IPS-18c (cell line): ENCODE measurements at regions not wholly inside any gene's neighbourhood (a gene's known extent, or its start where the extent isn't known, plus 50 kb on each side); places are given as distances from the start of the nearest gene placed in this dataset.

Source experiments
- H3K4me3 ChIP-seq: 2 replicates; pipeline ENCODE4 v1.7.0; 2013; ENCODE audit warnings: low read depth, mild to moderate bottlenecking, low read length, moderate library complexity; ENCODE audit not compliant: insufficient read depth
- H3K9me3 ChIP-seq: one replicate; pipeline ENCODE4 v1.6.1; 2013; ENCODE audit warnings: mild to moderate bottlenecking, low read length, moderate library complexity; ENCODE audit not compliant: control insufficient read depth, insufficient read depth

DNA sequence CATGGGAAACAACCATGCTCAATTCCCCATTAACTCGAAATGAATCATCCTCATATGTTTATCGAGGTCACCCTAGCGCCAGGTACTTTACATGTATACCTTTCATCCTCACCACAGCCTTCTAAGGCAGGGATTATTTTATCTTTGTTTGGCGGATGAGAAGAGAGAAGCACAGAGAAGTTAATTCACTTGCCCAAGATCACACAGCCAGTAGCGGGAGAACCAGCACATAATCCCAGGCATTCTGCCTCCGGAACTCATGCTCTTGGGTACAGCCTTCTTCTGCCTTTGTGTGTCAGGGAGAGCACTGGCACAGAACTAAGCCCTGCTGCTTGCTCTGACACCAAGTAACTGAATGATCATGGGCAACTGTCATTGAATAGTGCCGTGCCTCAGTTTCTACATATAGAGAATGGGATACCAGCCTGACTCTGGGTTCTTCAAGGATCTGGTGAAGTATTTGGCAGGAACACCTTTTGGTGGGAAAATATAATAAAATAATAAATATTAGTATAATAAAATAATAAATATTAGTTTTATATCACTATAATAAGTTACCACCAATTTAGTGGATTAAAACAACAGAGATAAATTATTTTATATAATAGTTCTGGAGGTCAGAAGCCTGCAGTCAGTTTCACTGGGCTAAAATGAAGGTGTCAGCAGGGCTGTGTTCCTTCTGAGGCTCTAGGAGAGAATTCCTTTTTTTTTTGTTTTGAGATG is 220.9 kb downstream of the AACS start:
- H3K9me3 ChIP-seq: peaks cover 3% of the 10 kb centered on the region
- no peak overlapping the region for H3K4me3 ChIP-seq

DNA sequence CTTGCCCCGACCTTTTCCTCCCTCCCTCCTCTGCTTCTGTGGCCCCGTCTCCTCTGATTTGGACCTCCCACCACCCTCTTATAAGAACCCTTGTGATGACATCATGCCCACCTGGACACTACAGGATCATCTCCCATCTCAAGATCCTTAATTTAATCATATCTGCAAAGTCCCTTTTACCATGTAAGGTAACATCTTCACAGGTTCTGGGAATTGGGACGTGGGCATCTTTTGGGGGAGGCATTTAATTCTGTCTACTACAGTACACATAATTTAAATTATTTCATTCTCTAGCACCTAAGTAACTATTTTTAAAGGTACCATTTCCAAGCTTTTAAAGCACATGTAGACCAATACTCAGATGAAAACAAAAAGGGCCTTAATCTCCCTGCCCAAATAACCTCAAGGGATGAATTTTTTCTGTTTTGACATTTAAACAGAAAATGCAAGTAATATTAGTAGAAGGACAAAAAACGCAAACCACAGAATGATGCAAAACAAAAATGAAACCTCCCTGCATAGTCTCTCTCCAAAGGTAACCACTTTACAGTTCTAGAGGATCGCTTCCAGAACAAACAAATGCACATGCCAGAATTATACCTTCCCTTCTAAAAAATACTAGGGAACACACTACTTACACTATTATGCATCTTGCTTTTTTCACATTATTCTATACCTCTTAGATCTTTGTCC is 222.1 kb downstream of the AACS start:
- H3K4me3 ChIP-seq: no peak overlapping the region
- H3K9me3 ChIP-seq: peaks cover 3% of the 10 kb centered on the region

DNA sequence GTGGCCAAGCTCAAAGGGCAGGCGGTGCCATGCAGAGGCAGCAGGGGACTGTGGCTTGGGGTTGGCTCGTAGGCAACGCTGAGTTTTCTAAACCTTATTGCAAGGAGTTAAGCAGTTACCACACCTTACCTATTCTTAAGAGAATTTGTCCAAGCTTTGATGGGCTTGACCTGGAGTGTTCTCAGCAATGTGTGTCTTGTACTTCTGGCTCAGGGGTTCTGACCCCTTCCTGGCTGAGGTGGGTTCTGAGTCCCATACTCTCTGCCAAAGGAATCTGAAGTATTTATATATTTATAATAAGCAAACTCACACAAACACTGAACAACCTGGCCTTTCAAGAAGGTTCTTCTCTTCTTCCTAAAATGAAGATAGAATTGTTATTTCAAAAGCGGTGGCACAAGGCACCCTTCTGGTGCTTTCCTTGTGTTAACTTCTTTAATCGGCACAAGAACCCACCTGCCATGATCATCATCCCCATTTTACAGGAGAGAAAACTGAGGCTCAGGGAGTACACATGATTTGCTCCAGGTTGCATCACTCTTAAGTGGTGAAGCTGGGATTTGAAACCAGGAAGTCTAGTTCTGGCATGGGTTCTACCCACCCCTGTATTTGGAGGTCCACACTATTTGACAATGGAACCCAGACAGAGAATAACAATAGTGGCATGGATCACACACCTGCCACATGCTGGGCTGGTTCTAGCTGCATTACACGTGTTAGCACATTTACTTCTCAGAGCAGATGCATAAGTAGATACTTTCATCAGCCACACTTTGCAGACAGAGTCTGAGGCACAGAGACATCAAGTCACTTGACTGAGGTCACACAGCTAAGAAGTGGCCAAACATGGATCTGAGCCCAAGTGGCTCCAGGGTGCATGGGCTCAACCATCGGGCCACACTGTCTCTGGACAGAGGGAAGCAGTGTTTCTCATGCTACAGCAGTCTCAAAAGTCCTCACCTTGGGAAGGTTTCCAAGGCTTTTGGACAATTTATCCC is 224.0 kb downstream of the AACS start:
- Histone ChIP-seq H3K9me3 (peaks cover 3% of the 10 kb centered on the region), H3K4me3 (no peak overlapping the region)

DNA sequence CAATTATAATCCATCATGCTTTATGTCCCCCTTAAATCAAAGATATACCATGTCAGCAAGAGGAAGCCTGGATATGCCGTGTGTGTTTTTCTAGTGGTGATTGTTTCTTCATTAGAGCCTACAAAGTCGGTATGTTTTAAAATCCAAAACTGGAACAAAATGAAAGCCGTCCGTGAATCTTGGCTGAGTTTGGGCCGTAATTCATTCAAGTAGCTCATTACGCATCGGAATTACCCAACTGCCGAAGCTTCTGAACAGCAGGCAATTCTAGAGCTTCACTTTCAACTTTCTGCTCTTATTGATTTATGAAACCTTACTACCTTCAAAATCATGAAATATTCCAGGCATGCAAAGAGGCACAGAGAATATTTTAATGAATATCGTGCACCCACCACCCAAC is 224.7 kb downstream of the AACS start:
- Histone ChIP-seq H3K9me3 (peaks cover 3% of the 10 kb centered on the region), H3K4me3 (no peak overlapping the region)

DNA sequence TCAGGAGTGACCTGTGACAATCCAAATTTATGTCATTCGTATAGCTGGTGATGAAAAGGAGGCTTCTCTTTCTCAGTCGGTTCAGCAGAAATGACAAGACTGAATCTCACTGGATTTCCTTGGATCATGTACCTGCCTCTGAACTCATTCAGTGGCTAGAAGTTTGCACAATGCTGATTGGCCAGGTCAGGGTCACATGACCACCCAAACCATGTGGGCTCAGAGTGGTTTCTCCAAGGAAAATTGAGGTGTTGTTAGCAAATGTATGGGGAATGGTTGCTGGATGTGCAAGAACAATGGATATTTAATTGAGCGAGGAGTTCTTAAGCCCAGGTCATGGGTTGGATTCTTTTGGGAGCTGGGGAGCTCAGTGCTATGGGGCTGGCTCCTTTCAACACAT is 227.5 kb downstream of the AACS start:
- Histone ChIP-seq H3K4me3 (no peak overlapping the region), H3K9me3 (no peaks in the 10 kb centered on the region)

DNA sequence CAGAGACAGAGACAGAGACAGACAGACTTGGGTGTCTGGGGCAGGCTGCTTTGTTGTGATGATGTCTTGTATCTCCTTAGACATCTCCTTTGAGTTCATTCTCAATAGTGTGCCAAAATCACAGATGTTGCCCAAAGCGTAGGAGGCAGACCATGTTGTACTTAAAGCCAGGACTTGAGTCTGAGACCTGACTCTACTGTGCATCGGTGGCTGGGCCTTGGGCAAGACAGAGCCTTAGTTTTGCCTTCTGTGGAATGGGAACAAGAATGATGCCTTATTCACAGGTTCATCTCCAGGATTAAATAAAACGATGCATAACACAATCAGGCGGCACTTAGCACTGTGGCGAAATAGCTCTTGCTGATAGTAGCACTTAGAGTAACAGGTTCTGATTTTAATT is 230.3 kb downstream of the AACS start:
- H3K9me3 ChIP-seq: no peaks in the 10 kb centered on the region
- H3K4me3 ChIP-seq: no peak overlapping the region

DNA sequence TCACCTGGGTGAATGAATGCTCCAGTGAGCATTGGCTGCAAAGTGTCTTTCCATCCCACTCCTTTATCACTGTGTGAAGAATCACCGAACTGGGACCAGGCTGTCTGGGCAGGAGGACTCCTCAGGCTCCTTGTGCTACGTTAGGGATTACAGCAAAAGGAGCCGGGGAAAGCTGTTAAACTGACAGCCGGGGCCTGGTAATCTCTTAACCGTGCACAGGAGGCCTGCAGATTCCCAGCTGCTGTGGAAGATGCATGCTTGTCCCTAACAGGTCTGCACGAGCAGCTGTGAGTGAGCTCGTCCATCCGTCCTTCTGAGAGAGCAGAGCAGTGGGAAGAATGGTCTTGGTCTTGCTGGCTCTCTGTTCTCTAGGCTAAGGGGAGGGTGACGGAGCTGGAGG is 231.5 kb downstream of the AACS start:
- H3K9me3 ChIP-seq: no peaks in the 10 kb centered on the region
- no peak overlapping the region for H3K4me3 ChIP-seq

DNA sequence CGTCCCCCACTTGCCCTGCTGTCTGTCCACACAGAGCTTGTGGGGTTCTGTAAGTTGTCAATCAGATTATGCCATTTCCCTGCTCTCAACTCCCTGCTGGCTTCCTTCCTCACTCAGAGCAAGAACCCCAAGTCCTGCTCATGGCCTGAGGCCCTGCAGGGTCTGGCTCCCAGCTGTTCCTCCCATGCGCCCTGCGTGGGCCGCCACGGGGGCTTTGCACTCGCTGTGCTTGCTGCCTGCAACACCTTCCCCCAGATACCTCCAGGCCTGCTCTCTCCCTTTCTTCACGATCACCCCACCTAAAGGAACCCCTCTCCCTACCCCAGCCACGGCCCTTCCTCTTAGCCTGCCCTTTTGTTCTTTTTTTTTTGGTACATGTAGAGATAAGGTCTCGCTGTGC is 234.6 kb downstream of the AACS start:
- H3K4me3 ChIP-seq: no peak overlapping the region
- no peaks in the 10 kb centered on the region for H3K9me3 ChIP-seq

DNA sequence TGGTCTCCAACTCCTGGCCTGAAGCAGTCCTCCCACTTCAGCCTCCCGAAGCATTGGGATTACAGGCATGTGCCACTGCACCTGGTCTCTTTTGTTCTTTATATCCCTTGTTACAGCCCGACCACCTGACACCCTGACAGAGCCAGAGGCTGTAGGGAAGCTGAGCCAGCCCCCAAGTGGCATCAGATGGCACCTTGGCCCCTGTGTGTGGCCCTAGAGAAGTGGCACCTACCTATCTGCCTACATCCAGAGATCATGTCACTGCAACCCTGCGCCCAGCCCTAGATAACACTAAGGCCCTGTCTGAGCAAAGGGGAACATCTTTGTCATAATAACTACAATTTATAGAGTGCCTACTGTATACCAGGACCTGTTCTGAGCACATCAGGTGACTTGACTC is 235.0 kb downstream of the AACS start:
- H3K4me3 ChIP-seq: no peak overlapping the region
- no peaks in the 10 kb centered on the region for H3K9me3 ChIP-seq

DNA sequence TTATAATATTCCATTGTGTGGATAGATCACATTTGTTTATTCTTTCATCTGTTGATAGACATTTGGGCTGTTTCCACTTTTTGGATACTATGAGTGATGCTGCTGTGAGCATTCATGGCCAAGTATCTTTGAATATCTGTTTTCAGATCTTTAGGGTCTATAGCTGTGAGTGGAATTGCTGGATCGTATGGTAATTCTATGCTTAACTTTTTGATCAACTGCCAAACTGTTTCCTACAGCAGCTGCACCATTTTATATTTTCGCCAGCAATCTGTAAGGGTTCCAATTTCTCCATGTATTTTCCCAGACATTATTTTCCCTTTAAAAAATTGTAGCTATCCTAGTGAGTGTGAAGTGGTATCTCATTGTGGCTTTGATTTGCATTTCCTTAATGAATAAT is 238.1 kb downstream of the AACS start:
- H3K9me3 ChIP-seq: no peaks in the 10 kb centered on the region
- H3K4me3 ChIP-seq: no peak overlapping the region

DNA sequence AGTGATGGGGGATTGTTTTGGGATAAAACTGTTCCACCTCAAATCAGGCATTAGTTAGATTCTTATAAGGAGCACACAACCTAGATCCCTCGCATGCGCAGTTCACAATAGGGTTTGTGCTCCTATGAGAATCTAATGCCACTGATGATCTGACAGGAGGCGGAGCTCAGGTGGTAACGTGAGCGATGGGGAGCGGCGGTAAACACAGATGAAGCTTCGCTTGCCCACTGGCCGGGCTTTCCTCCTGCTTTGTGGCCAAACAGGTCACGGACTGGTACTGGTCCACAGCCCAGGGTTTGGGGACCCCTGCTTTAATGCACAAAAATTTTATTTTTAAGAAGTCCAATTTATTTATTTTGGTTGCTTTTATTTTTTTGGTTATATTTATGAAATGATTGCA is 238.8 kb downstream of the AACS start:
- H3K9me3 ChIP-seq: no peaks in the 10 kb centered on the region
- H3K4me3 ChIP-seq: no peak overlapping the region

DNA sequence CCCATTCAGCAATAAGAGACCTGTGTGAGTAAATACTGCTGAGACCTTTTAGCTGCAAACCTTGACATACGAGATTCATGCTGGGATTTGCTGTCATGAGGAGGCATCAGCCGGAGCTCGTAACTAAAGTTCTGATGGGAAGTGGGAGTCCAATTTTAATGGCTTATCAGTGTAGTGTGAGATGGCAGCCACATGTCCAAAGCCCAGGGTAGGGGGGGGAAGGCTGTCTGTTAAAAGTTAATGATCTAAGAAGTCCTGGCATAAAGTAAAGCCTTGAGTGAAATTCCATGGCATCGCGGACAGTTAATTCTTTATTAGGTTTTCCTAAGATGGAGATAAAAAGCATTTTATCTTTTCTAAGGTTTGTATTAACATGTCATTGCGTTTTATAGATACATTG is 240.0 kb downstream of the AACS start:
- Histone ChIP-seq H3K9me3 (no peaks in the 10 kb centered on the region), H3K4me3 (no peak overlapping the region)

DNA sequence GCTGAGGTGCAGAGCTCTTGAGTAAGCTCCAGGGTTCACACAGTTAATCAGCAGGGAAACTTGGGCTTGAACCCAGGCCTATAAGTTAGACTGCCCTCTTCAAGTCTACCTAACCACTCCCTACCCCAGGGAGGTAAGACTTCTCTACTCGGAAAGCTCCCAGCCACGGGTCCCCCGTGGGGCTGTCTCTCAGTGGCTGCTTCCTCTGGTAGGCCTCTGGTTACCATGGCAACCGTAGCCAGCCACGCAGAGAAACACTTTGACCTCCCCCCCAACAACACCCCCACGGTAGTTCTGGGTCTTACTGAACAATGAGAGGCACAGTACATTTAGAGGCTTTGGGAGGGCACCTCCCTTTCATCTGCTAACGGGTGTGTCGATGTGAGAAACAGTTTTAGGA is 245.2 kb downstream of the AACS start:
- Histone ChIP-seq H3K4me3 (no peak overlapping the region), H3K9me3 (no peaks in the 10 kb centered on the region)

DNA sequence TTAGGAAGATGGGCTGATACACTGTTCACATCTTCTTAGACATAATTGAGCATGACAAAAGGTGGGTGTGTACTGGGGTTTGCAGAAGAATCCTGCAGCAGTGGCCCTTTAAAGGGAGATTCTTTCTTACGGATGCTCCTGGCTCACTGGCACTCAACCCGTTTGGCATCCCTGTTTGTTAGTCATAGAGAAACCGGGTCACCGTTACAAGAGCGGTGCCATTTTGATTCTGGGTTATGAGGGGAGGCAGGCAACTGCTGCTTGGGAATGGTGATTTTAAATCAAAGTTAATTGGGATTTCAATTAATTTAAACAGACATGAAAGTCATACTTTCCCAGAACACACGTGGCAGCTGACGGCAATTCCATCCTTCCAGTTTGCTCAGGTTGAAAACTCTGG is 245.8 kb downstream of the AACS start:
- Histone ChIP-seq H3K4me3 (no peak overlapping the region), H3K9me3 (no peaks in the 10 kb centered on the region)

DNA sequence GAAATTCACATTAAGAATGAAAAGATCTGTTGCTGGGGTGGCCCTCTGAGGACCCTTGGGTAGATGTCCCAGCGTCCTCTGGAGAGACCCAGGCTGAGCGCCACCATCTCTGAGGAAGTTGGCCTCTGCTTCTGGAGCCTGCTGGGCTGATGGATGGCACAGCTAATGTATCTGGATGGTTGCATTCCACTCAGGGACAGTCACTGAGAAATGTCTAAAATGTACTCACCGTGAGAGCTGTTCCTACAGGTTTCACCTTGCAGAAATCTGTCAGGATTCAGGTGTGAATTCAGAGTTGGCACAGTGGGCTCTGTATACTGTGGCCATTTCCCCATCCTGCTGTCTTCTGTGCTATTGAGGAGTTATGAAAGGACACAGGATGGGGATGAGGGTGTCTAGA is 247.2 kb downstream of the AACS start:
- H3K9me3 ChIP-seq: no peaks in the 10 kb centered on the region
- H3K4me3 ChIP-seq: no peak overlapping the region

DNA sequence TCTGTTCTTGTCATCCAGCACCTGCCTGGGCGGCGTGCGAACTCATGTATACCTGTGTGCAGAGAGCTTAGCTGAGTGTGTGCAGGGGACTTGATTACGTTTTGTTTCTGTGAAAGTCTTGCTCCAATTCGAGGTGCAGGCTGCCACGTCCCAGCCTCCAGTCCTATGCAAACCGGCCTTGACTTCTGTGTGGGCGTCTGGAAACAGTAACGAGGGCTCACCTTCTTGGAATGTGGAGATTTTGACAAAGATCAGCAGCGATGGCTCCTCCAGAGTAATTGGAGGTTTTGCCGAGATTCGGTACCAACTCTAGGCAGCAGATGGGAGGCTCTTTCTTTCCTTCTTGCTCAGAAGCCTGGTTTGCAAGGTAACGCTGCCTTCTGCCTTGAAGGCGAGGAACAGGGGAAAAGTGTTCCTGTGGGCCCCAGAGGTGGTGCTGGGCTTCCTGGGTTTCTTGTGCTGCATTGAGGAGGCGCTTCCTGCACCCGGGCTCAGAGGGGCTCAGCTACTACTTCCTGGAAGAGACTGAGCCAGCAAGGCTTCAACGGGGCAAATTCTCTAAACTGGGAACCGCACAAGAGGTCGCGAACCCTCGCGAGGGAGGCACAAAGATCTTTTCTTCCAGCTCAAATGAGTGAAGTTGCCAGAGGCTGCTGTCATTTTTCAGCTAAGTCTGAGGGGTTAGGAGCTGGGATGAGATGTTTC is 249.0 kb downstream of the AACS start:
- Histone ChIP-seq H3K9me3 (no peaks in the 10 kb centered on the region), H3K4me3 (no peak overlapping the region)

DNA sequence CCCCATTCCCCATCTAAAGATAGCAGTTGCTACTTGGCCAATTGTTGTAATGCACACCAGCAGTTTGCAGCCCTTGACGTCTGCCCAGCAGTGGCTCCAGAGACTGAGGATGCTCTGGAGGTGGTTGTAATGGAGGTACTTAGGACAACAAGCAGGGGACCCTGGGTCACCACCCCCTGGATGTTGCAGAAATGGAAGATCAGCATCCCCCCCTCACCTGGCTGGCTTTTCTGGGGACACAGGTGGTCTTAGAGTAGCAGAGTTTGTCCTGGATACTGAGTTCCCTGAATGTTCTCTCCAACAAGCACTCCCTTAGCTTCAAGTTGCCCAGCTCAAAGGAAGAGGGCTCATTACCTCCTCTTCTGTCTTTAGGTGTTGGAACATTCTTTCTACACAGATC is 250.5 kb downstream of the AACS start:
- H3K9me3 ChIP-seq: no peaks in the 10 kb centered on the region

More for the DNA sequence above, 250.5 kb downstream of the AACS start:
- no peak overlapping the region for H3K4me3 ChIP-seq
